CD4-positive, alpha-beta T cell treated with Interferon gamma for 1 hour (primary cell): ENCODE measurements at regions not wholly inside any gene's neighbourhood (a gene's known extent, or its start where the extent isn't known, plus 50 kb on each side); places are given as distances from the start of the nearest gene placed in this dataset.
A peak's percentile ranks its signal among the peaks of the same experiment; 100 is the strongest.
"Not testable (repeated sequence)": the region's sequence is repeated elsewhere in the genome, so short reads cannot be mapped to it uniquely, and the experiment has no call there.

ENCODE experiments used
- DNase-seq: peaks from one replicate; pipeline ENCODE4 v3.0.0-alpha.2; 2020

DNA sequence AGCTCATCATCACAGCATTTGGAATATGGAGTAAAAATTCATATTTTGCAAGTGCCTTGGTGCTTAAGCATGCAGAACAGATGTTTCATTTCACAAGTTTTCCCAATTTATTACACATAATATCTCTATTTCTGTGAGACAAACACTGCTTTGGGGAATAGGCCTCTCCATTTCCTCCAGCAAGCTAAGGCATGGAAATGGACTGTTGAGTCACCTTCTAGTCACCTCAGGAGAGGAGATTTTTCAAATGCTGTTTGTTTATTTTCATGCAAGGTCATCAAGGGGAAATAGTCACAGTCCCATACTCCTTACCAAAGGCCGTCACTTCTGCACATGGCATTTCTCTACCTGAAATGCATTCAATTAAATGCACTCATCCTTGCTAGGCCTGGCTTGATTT is 57.4 kb upstream of the NUTM2D start:
- not testable (repeated sequence) for DNase-seq

GRCh38 chr10:87301466-87302115 is 56.0 kb upstream of the NUTM2D start:
- peak; percentile 22 for DNase-seq

DNA sequence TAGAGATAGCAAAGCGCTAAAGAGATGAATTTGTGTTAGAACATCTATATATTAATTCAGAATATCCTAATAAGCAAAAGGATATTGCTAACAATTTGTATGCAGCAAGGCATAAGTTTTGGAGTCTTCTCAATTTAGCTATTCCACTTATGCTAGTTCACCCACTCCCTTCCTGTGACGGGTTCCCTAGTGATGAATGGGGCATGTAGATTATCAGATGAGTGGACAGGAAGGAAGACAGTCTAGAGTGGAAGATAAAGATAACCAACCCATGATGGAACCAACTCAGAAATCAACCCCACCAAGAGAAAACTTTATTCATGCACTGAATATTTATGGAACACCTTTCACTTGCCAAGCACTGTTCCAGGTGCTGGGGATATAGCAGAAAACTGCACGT is 55.4 kb upstream of the NUTM2D start:
- not testable (repeated sequence) for DNase-seq

- DNase-seq = not testable (repeated sequence)
Measured at GRCh38 chr10:87303707-87304106, 53.8 kb upstream of the NUTM2D start.

GRCh38 chr10:87306681-87307080 is 50.9 kb upstream of the NUTM2D start:
- not testable (repeated sequence) for DNase-seq
